OCI-LY7 (cell line): ENCODE measurements at regions not wholly inside any gene's neighbourhood (a gene's known extent, or its start where the extent isn't known, plus 50 kb on each side); places are given as distances from the start of the nearest gene placed in this dataset.

Experiments used
- CTCF ChIP-seq: fragments of 200-600 bp; sonication (generic); conservative IDR thresholded peaks from 2 replicates; pipeline ENCODE4 v1.5.1; 2014; ENCODE audit warnings: mild to moderate bottlenecking, antibody characterized with exemption, low read length, moderate library complexity, mixed read lengths
- EZH2phosphoT487 ChIP-seq: fragments of 200-600 bp; sonication (generic); IDR thresholded peaks from 2 replicates; pipeline ENCODE4 v1.6.1; 2018; ENCODE audit warnings: low read depth, borderline replicate concordance, mild to moderate bottlenecking, mixed run types, antibody characterized with exemption, low read length, moderate library complexity, mixed read lengths

DNA sequence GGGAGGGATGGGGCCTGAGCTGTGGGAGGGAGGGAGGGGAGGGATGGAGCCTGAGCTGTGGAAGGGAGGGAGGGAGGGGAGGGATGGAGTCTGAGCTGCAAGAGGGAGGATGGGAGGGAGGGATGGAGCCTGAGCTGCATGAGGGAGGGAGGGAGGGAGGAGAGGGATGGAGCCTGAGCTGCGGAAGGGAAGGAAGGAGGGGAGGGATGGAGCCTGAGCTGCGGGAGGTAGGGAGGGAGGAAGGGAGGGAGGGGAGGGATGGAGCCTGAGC lies 124.0 kb upstream of the ERCC6L2 start:
- no peak for TF ChIP-seq CTCF
- TF ChIP-seq EZH2phosphoT487: no peak
